NCI-H2227 (cell line): ENCODE measurements at regions not wholly inside any gene's neighbourhood (a gene's known extent, or its start where the extent isn't known, plus 50 kb on each side); places are given as distances from the start of the nearest gene placed in this dataset.
"Not testable (repeated sequence)": the region's sequence is repeated elsewhere in the genome, so short reads cannot be mapped to it uniquely, and the experiment has no call there.

Experiments
- DNase-seq: peaks from one replicate; lab custom pipeline; 2025; ENCODE audit not compliant: unreplicated experiment; lab: John Stamatoyannopoulos, UW

DNA sequence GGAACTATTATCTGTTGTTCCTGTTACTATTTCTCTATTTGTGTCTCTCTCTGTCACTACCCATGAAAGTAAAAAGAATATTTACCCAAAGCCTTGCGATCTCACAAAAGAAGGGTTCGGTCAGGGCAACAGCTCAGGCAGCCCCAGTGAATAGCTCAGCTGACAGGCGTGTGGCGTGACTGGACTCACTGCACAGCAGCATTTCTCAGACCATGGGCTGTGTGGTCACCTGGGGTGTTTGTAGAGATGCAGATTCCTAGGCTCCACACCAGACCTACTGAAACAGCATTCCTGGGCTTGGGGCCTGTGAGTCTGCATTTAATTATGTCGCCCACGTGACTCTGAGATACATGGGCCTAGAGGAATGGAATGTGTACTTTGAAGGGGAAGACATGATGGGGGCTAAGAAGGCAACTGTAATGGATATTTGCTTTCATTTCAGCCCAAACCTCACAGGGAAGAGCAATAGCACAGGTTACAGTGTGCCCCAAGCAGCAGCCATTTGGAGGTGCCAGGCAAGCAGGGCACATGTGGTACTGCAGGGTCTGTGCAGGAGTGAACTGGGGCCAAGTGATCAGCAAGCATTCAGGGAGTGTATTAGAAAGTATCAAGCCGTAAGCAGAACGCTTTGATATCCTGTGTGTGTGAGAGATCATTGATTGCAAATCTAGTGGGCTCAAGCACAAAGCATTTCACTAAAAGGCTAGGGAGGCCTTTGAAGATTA lies 90.4 kb upstream of the RBMS1 start:
- no peak for DNase-seq

DNA sequence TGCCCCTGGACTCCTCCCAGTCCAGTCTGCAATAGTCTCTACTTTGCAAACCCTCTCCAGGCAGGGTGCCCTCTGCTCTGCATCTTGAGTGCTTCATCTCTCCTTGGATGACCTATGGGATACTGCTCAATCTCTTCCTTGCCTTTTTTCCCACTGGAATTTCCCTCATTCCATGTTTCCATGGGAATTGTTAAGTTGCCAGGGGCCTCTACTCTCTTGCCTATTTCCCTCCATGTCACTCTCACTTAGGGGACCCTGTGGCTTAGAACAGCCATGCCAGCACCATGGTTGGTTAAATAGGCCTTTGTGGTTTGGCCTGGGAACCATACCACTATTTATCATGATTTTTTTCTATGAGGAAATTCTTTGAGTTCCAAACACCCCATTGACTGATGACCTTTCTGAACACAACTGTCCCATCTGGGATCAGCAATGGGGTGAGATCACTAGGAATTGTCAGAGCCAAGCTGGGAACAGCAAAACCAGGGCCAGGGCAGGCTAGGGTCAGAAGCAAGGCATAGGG lies 91.4 kb upstream of the RBMS1 start:
- no peak for DNase-seq

DNA sequence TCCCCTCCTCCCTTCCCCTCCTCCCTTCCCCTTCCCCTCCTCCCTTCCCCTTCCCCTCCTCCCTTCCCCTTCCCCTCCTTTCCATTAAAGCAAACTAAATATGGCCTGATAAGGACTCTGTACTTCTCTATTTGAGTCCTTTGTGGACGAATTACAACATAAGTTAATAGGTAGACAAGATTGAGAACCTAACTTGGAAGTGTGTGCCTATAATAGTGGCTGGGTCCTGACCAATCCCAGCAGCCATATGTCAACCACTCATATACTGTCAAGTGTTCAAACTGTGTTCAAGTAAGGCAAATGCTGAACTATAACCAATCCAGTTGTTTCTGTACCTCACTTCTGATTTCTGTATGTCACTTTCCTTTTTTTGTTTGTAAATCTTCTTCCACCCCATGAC lies 97.1 kb upstream of the RBMS1 start:
- no peak for DNase-seq

DNA sequence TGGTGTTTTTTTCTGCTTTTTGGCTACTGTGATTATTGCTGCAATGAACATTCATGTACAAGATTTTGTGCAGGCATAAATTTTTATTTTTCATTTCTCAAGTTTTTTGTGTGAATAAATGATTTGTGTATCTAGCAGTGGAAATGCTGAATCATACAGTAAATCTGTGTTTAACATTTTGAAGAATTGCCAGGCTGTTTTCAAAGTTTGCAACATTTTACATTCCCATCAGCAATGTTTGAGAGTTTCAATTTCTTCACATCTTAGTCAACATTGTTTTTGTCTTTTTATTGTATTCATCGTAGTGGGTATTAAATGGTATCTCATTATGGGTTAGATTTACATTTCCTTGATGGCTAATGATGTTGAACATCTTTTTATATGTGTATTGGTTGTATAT lies 98.8 kb upstream of the RBMS1 start:
- DNase-seq, result no peak

DNA sequence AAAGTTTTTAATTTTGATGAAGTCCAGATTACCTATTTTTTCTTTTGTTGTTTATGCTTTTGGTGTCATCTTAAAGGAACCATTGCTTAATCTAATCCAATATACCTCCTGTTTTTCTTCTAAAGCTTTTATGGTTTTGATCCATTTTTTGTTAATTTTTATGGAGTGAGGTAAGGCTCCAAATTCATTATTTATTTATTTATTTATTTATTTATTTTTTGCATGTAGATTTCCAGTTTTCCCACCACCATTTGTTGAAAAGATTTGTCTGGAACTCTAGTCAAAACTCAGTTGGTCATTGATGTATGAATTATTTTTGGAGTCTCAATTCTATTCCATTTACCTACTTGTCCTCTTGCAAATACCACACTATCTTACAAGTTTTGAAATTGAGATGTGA lies 99.4 kb upstream of the RBMS1 start:
- no peak for DNase-seq

DNA sequence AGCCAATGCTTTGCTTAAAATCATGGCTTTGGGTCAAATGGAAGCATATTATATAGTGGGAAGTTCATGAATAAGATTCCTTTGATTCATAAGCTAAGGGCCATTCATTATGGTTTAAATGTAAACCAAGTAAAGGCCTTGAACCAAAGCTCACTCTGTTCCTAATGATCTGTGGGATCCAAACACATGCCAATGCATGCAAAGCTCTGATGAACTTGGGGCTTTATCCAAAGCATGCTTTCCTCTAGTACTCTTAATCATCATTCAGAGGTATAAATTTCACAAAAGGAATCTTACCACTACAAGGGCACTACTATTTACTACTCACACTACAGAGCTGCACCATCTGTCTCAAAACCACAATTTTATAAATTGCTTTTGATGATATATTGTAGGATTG lies 102.8 kb upstream of the RBMS1 start:
- no peak for DNase-seq

DNA sequence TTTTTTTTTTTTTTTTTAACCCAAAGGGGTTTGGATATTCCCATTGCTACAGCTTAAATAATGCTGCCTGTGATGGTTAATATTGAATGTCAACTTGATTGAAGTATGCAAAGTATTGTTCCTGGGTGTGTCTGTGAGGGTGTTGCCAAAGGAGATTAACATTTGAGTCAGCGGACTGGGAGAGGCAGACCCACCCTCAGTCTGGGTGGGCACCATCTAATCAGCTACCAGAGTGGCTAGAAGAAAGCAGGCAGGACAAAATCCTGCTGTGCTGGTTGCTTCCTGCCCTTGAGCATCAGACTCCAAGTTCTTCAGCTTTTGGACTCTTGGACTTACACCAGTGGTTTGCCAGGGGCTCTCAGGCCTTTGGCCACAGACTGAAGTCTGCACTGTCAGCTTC lies 106.8 kb upstream of the RBMS1 start:
- not testable (repeated sequence) for DNase-seq

DNA sequence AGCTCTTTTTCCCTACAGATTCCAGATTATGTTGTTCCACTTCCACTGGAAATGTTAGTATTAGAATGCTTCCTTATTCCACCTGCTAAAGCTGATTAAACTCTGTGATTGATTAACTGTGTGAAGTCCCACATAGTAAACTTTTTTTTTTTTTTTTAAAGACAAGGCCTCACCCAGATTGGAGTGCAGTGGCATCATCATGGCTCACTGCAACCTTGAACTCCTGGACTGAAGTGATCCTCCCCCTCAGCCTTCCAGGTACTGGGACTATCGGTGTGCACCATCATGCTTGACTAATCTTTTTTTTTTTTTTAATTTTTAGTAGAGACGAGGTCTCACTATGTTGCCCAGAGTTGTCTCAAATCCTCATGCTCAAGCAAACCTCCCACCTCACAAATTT lies 108.5 kb upstream of the RBMS1 start:
- no peak for DNase-seq

GRCh38 chr2:160603771-160604510 lies 110.3 kb upstream of the RBMS1 start:
- no peak for DNase-seq

DNA sequence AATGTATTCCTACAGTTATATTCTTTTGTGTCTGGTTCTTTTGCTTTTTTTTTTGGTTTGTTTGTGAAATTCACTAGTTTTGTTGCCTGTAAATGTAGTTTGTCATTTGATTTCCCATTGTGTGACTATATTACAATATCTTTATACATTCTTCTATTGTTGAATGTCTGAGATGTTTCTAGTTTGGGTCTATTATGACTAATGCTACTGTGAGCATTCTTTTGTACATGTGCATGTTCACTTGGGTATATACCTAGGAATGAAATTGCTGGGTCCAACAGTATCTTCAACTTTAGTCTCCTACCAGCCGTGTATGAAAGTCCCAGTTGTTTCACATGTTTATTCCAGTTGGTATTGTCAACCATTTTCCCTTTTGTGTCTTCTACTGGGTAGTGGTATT lies 112.7 kb upstream of the RBMS1 start:
- DNase-seq, result no peak

DNA sequence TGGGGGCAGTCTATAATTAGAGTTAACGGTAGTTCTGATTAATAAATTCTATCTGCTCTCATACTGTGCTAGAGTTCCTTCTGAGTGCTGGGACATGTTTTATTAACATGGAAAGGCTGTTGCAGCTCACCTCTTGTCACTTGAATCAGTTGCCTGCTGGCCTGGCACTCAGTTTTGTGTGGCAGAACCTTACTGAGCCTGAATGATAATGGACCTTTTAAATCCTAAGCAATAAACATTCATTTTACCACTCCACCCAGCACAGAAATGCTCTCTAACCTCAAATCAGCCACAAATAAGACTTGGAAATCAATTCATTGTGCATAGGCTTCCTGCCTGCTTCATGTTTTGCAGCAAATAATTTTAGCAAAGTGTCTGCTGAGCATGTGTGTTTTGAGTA lies 115.0 kb upstream of the RBMS1 start:
- no peak for DNase-seq

- DNase-seq, result no peak
Observed at GRCh38 chr2:160609346-160609745, 115.7 kb upstream of the RBMS1 start.

DNA sequence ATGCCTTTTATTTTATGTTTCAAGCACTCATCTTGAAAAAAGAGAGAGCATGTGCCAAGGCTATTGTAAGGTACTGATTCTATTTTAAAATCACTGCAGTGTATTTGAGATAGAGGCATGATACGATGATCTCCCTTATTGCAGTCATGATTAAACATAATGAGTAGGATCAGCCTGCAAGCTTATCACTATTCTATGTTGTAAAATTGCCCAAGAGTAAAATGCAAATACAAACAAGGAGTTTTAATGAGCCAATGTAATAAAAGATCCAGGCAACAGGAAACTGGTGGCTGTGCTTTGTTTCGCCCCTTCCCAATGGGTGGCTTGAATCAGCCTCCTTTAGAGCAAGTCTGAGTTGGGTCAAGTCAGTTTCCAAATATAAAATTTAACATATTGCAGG lies 116.4 kb upstream of the RBMS1 start:
- no peak for DNase-seq

- no peak for DNase-seq
Observed at GRCh38 chr2:160612266-160612856, 118.8 kb upstream of the RBMS1 start.

DNA sequence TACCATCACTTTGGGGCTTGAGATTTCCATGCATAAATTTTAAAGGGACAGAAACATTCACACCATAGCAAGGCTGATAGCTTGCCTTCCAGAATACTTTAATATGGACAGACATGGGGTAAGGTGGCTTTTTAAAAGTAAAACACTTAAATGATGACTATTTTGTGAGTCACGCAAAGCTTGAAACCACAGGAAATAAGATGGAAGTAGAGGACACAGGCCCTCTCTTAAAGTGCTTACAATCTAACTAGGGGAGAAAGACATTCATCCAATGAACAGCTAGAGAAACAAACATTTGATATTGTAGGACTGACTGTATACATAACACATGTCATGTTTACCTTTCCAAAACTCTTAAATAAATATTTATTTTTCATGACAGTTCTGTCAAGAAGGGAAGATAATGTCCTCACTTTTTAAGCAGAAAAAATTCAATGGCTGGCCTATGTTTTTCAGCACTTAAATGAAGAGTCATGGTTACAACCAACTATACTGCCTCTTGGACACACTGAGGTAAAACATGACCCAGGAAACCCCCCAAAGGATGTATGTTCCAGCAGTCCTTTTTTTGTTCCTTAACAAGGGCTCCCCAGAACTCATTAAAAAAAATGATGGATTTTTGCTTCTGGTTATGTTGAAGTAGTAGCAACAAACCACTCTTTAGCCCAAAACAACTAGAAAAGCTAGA lies 120.0 kb upstream of the RBMS1 start:
- no peak for DNase-seq

DNA sequence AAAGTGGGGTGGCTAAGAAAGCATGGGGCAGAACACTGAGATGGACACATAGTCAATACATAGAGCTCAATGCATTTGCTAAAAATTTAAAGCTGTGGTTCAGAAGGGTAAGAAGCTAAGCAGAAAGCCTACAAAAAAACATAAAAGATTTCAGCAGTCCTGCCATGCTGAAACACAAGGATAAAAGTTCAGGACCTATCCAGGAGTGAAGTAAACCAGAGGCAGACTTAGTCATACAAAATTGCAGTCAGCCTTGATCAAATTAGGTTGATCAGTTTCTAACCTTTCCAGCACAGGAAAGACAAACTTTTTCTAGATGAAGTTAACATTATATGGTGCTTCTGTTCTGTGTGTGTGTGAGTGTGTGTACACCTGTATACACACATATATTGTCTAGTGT lies 120.8 kb upstream of the RBMS1 start:
- no peak for DNase-seq

DNA sequence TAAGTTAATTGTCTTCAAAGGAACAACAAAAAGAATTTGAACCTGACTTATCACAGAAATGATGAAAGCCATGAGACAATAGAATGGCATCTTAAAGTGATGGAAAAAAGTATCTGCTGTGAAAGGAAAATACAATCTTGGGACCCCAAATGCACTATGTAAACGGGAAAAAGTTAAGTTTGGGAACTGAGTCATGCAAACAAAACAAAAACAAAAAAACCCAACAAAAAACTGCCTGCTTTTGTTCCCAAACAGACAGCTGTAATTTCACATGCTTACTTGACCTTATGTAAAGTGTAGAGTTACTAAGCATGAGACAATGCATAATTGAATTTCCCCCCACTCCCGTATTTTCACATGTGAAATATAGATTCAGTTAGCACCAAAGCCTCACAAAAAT lies 122.1 kb upstream of the RBMS1 start:
- DNase-seq, result no peak

- DNase-seq, result no peak
Observed at GRCh38 chr2:160616149-160616548, 122.5 kb upstream of the RBMS1 start.

DNA sequence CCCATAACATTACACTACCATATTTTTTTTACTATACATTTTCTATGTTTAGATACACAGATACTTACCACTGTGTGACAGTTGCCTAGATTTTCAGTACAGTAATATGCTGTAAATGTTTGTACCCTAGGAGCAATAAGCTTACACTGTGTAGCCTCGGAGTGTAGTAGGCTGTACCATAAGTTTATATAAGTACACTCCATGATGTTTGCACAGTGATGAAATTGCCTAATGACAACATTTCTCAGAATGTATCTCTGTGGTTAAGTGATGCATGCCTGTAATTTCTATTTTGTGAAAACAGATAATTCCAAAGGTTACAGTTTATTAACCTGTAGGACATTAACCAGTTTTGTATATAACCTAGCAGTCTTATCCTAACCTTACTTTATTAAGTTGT lies 128.1 kb upstream of the RBMS1 start:
- DNase-seq, result no peak

DNA sequence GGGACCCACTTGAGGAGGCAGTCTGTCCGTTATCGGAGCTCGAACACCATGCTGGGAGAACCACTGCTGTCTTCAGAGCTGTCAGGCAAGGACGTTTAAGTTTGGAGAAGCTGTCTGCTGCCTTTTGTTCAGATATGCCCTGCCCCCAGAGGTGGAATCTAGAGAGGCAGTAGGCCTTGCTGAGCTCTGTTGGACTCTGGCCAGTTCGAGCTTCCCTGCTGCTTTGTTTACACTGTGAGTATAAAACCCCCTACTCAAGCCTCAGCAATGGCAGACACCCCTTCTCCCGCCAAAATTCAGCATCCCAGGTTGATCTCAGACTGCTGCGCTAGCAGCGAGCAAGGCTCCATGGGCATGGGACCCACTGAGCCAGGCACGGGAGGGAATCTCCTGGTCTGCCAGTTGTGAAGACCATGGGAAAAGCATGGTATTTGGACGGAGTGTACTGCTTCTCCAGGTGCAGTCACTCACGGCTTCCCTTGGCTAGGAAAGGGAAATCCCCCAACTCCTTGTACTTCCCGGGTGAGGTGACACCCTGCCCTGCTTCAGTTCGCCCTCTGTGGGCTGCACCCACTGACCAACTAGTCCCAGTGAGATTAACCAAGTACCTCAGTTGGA lies 134.5 kb upstream of the RBMS1 start:
- peak; percentile 36 for DNase-seq

DNA sequence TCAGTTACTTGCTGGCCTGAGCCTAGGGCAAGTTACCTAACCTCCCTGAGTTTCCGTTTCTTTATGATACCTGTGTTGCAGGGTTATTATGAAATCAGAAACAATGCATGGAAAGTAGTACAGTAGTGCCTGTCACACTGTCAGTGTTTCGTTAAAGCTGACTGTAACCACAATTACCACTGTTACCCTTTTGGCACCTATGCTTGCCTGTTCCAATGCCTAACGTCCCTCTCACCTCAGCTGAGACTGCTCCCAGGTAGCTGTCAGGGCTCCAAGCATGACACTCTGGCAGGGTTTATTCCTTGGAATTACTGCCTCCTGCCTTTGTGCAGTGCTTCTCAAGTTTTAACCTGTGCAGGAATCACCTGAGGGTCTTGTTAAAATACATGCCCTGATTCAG lies 135.2 kb upstream of the RBMS1 start:
- DNase-seq, result no peak
